DND-41 (cell line): ENCODE measurements at regions not wholly inside any gene's neighbourhood (a gene's known extent, or its start where the extent isn't known, plus 50 kb on each side); places are given as distances from the start of the nearest gene placed in this dataset.

Source experiments
- EZH2 ChIP-seq: IDR thresholded peaks from 3 replicates; pipeline ENCODE4 v1.6.1; 2012; ENCODE audit warnings: borderline replicate concordance, low read depth, mild to moderate bottlenecking, moderate library complexity, low read length, inconsistent platforms; ENCODE audit not compliant: severe bottlenecking
- TF ChIP-seq, protein P1 (sequence below): IDR thresholded peaks from 2 replicates; pipeline ENCODE4 v1.5.1; 2012; ENCODE audit warnings: borderline replicate concordance, low read length, moderate library complexity, mild to moderate bottlenecking; ENCODE audit not compliant: poor library complexity, severe bottlenecking; ENCODE audit errors: extremely low read depth

DNA sequence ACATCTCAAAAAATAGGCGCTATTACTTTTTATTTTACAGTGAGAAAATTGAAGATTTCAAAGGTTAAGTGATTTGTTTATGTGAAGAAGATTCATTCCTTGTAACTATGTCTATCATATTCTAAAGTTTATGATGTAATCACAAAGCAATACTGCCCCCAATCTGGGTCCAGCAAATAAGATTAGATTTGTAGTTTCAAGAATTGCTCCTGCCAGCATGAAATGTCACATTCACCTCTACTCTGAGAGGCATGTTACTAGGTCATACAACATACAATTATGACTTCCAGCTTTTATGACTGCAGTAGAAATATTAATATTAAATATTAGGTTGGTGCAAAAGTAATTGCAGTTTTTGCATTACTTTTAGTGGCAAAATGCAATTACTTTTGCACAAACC is 976.2 kb downstream of the FSTL5 start:
- TF ChIP-seq, protein P1, sequence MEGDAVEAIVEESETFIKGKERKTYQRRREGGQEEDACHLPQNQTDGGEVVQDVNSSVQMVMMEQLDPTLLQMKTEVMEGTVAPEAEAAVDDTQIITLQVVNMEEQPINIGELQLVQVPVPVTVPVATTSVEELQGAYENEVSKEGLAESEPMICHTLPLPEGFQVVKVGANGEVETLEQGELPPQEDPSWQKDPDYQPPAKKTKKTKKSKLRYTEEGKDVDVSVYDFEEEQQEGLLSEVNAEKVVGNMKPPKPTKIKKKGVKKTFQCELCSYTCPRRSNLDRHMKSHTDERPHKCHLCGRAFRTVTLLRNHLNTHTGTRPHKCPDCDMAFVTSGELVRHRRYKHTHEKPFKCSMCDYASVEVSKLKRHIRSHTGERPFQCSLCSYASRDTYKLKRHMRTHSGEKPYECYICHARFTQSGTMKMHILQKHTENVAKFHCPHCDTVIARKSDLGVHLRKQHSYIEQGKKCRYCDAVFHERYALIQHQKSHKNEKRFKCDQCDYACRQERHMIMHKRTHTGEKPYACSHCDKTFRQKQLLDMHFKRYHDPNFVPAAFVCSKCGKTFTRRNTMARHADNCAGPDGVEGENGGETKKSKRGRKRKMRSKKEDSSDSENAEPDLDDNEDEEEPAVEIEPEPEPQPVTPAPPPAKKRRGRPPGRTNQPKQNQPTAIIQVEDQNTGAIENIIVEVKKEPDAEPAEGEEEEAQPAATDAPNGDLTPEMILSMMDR, result no peak
- no peak for TF ChIP-seq EZH2
